ENCODE measurements at regions not wholly inside any gene's neighbourhood (a gene's known extent, or its start where the extent isn't known, plus 50 kb on each side); places are given as distances from the start of the nearest gene placed in this dataset.

DNA sequence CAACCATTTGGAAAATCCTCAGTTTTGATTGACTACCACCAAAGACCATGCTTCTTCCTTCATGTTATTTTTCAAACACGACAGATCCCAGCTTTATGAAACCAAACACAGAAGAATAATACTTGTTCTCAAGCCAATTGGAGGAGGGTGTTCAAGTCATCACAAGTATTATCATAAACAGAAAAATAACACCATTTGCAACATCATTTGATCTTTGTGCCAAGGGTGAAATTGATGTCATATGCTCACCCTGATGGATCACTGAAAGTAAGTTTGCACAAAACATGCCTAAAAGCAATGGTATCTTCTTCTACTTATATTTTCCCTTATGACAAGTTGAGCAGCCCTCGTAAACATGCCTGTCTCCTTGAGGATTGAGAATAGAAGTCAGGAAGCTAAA, 448.0 kb upstream of the ZEB2 start:
- ATAC-seq (ENCODE audit: low read depth) (no peak), DNase-seq (no peak)
- H3K36me3 Mint-ChIP-seq (ENCODE audit: low read depth): peaks cover 2% of the 10 kb centered on the region
- H3K9me3 Mint-ChIP-seq: peaks cover 25% of the 10 kb centered on the region
- H3K27ac Mint-ChIP-seq: no peak overlapping the region
- TF ChIP-seq, protein P1, sequence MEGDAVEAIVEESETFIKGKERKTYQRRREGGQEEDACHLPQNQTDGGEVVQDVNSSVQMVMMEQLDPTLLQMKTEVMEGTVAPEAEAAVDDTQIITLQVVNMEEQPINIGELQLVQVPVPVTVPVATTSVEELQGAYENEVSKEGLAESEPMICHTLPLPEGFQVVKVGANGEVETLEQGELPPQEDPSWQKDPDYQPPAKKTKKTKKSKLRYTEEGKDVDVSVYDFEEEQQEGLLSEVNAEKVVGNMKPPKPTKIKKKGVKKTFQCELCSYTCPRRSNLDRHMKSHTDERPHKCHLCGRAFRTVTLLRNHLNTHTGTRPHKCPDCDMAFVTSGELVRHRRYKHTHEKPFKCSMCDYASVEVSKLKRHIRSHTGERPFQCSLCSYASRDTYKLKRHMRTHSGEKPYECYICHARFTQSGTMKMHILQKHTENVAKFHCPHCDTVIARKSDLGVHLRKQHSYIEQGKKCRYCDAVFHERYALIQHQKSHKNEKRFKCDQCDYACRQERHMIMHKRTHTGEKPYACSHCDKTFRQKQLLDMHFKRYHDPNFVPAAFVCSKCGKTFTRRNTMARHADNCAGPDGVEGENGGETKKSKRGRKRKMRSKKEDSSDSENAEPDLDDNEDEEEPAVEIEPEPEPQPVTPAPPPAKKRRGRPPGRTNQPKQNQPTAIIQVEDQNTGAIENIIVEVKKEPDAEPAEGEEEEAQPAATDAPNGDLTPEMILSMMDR (IDR thresholded peaks at IDR 0.05): no peak
- intact Hi-C loops (cut with micrococcal nuclease): no loop called here
- H3K4me1 Mint-ChIP-seq: no peaks in the 10 kb centered on the region
- H3K27me3 Mint-ChIP-seq: no peaks in the 10 kb centered on the region
- no peak overlapping the region for H3K4me3 Mint-ChIP-seq
- ChIA-PET CTCF (no interaction called here), POLR2A (no interaction called here)

DNA sequence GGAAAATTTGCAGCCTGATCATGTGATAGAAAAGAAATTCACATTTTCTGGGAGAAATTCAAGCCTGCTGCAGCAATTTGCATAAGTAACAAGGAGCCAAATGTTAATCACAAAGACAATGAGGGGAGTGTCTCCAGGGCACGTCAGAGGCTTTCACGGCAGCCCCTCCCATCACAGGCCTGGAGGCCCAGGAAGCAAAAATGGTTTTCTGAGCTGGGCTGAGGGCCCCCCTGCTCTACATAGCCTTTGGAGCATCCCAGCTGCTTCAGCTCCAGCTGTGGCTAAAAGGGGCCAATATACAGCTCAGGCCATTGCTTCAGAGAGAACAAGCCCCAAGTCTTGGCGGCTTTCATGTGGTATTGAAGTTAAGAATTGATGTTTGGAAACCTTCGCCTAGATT, 445.3 kb upstream of the ZEB2 start:
- DNase-seq: no peak
- no peak for ATAC-seq (ENCODE audit: low read depth)
- intact Hi-C loops (cut with micrococcal nuclease): no loop called here
- Mint-ChIP-seq H3K9me3 (peaks cover 18% of the 10 kb centered on the region), H3K36me3 (ENCODE audit: low read depth) (peaks cover 2% of the 10 kb centered on the region), H3K27me3 (no peaks in the 10 kb centered on the region), H3K27ac (no peak overlapping the region), H3K4me1 (no peaks in the 10 kb centered on the region), H3K4me3 (no peak overlapping the region)
- ChIA-PET POLR2A (no interaction called here), CTCF (no interaction called here)
- TF ChIP-seq, protein P1 (IDR thresholded peaks at IDR 0.05): no peak

DNA sequence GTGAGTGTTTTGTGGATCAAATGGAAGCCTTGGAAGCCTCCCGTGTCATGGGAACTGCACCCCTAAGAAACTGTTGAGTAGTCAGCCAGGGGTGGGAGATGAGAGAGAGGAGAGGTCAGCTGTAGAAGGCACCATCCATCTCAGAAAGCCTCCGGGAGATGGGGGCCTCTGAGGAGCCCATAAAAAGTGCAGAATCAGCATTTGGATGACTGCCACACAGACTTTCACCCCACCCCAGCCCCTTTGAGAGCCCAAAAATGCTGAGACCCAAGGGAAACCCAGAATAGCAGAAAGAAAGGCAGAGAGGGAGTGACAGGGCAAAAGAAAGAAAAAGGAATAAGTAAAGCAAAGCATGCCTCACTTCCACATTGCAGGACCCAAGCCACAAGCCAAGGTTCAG, 443.1 kb upstream of the ZEB2 start:
- CTCF ChIA-PET: no interaction called here
- no peaks in the 10 kb centered on the region for H3K36me3 Mint-ChIP-seq (ENCODE audit: low read depth)
- H3K9me3 Mint-ChIP-seq: peaks cover 14% of the 10 kb centered on the region
- TF ChIP-seq, protein P1 (IDR thresholded peaks at IDR 0.05): no peak
- ATAC-seq (ENCODE audit: low read depth) (no peak), DNase-seq (no peak)
- no peaks in the 10 kb centered on the region for H3K27me3 Mint-ChIP-seq
- POLR2A ChIA-PET: no interaction called here
- no peaks in the 10 kb centered on the region for H3K4me1 Mint-ChIP-seq
- no peak overlapping the region for H3K4me3 Mint-ChIP-seq
- H3K27ac Mint-ChIP-seq: no peak overlapping the region
- intact Hi-C loops (cut with micrococcal nuclease): no loop called here

DNA sequence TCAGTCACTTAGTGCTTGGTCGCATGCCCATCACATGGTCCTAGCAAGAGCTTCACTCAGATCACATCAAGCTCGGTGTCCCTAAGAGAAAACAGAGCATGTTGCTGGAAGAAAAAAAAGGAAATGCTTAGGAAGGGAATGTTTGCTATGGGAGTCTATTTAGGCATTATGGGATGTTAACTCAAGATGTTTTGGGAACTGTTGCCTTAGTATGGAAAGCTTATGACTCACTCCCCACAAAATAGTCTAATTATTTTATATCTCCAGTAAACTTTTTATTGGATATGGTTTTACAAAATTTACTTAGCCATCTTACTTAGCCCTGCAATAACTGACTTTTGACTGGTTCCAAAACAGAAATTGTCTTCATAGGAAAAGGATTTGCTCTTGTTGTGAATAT, 439.5 kb upstream of the ZEB2 start:
- Mint-ChIP-seq H3K4me3 (no peak overlapping the region), H3K27ac (no peak overlapping the region), H3K36me3 (ENCODE audit: low read depth) (no peaks in the 10 kb centered on the region), H3K27me3 (no peaks in the 10 kb centered on the region), H3K4me1 (no peaks in the 10 kb centered on the region), H3K9me3 (peaks cover 6% of the 10 kb centered on the region)
- ChIA-PET CTCF (no interaction called here), POLR2A (no interaction called here)
- ATAC-seq (ENCODE audit: low read depth) (no peak), DNase-seq (no peak)
- TF ChIP-seq, protein P1 (IDR thresholded peaks at IDR 0.05): no peak
- intact Hi-C loops (cut with micrococcal nuclease): no loop called here

DNA sequence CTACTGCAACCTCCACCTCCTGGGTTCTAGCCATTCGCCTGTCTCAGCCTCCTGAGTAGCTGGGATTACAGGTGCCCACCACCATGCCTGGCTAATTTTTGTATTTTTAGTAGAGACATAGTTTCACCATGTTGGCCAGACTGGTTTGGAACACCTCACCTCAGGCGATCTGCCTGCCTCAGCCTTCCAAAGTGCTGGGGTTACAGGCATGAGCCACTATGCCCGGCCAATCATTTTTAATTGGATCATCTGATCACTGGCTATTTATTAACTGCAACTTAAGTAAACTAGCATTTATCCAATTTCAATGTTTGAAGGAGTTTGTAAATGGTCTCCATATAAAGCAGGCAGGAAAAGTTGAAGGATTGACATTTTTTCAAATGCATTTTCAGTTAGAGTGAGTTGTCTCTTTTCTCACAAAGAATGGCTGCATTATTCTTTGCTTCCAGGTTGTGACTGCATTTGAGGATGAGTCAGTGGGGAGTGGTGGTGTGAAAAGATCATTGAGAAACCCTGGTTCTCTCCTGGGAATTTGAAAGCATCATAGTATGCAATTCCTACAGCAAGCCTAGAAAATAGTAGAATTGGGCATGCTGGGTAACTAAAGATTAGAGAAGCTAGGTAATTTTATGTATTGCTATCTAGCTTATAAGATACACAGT, 431.1 kb upstream of the ZEB2 start:
- H3K27ac Mint-ChIP-seq: no peak overlapping the region
- intact Hi-C loops (cut with micrococcal nuclease): no loop called here
- ChIA-PET CTCF (interaction anchor here (0.8 kb wide), 1 partner anchor 477 kb away, joined by 3 read pairs; no protein-coding TSS in a partner anchor), POLR2A (no interaction called here)
- H3K4me1 Mint-ChIP-seq: no peaks in the 10 kb centered on the region
- H3K9me3 Mint-ChIP-seq: no peaks in the 10 kb centered on the region
- DNase-seq: no peak
- TF ChIP-seq, protein P1 (IDR thresholded peaks at IDR 0.05): no peak
- ATAC-seq (ENCODE audit: low read depth): no peak
- H3K27me3 Mint-ChIP-seq: no peaks in the 10 kb centered on the region
- no peaks in the 10 kb centered on the region for H3K36me3 Mint-ChIP-seq (ENCODE audit: low read depth)
- no peak overlapping the region for H3K4me3 Mint-ChIP-seq
